ENCODE measurements at regions not wholly inside any gene's neighbourhood (a gene's known extent, or its start where the extent isn't known, plus 50 kb on each side); places are given as distances from the start of the nearest gene placed in this dataset.

DNA sequence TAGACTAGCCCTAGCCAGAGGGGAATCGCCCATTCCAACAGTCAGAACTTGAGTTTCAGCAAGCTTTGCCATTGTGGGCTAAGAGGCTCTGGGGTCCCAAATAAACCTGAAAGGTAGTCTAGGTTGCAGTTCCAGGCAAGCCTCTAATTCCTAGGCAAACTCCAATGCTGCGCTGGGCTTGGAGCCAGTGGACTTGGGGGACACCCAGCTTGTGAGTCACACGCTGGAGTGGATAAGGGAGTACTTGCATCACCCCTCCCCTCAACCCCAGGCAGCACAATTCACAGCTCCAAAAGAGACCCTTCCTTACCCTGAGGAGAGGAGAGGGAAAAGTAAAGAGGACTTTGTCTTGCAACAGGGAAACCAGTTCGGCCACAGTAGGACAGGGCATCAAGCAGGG is 105.2 kb upstream of the DPPA4 start:
- H3K27me3 ChIP-seq = no peaks in the 10 kb centered on the region
- no peak for TF ChIP-seq POLR2A (IDR thresholded peaks at IDR 0.05)
- TF ChIP-seq, protein P1, sequence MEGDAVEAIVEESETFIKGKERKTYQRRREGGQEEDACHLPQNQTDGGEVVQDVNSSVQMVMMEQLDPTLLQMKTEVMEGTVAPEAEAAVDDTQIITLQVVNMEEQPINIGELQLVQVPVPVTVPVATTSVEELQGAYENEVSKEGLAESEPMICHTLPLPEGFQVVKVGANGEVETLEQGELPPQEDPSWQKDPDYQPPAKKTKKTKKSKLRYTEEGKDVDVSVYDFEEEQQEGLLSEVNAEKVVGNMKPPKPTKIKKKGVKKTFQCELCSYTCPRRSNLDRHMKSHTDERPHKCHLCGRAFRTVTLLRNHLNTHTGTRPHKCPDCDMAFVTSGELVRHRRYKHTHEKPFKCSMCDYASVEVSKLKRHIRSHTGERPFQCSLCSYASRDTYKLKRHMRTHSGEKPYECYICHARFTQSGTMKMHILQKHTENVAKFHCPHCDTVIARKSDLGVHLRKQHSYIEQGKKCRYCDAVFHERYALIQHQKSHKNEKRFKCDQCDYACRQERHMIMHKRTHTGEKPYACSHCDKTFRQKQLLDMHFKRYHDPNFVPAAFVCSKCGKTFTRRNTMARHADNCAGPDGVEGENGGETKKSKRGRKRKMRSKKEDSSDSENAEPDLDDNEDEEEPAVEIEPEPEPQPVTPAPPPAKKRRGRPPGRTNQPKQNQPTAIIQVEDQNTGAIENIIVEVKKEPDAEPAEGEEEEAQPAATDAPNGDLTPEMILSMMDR (IDR thresholded peaks at IDR 0.05) = no peak
- H3K27ac ChIP-seq = no peak overlapping the region
- H3K4me3 ChIP-seq = no peak overlapping the region
- peaks cover 0 to 24% (median 12%) of the 10 kb centered on the region in 12 donors for H3K9me3 ChIP-seq
- intact Hi-C loops (cut with DNase I) = no loop called here
- no peaks in the 10 kb centered on the region for H3K36me3 ChIP-seq
- 71 to 86% (median 81%) methylated on average over 3 to 4 of the region's 4 CpGs for WGBS, 4 donors
- DNase-seq = no peak
- ATAC-seq = no peak
- no peaks in the 10 kb centered on the region for H3K4me1 ChIP-seq

DNA sequence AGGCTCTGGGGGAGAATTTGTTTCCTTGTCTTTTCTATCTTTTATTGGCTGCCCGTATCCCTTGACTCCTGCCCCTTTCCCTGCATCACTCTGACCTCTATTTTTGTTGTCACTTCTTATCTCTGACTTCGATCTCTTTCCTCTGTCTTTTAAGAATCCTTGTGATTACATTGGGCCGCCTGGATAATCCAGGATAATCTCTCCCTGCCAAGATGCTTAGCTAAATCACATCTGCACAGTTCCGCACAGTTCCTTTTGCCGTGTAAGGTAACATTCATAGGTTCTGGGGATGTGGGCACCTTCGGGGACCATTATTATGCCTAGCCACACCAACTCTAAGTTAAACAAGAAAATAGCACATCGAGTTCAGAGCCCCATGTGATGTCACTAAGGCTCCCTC is 103.0 kb upstream of the DPPA4 start:
- H3K27ac ChIP-seq = no peak overlapping the region
- no peaks in the 10 kb centered on the region for H3K36me3 ChIP-seq
- intact Hi-C loops (cut with DNase I) = no loop called here
- H3K4me1 ChIP-seq = no peaks in the 10 kb centered on the region
- ATAC-seq (no peak), DNase-seq (no peak)
- WGBS, 4 donors = 60 to 64% (median 62%) methylated on average over 7 of the region's 7 CpGs
- TF ChIP-seq POLR2A (IDR thresholded peaks at IDR 0.05) = no peak
- TF ChIP-seq, protein P1 (IDR thresholded peaks at IDR 0.05) = no peak
- no peaks in the 10 kb centered on the region for H3K27me3 ChIP-seq
- peaks cover 0 to 4% (median 0%) of the 10 kb centered on the region in 12 donors for H3K9me3 ChIP-seq
- H3K4me3 ChIP-seq = no peak overlapping the region

DNA sequence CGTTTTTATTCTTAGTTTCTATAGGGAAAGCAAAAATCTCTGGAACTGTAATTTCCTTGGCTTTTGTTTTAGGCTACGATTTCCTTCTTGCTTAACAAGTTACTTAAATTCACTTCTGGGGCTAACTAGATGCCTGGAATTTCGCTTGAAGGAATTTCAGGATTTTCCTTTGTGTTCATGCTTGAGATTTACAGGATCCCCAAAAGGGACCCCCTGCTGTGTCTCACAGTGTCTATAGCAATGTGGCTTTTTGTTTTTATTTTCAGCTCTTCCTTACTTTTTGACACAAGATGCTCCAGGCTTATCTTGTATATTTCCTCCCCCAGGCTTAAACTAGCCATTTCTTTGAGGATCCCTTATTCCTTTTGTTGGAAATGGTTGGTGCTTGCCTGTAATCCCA is 95.5 kb upstream of the DPPA4 start:
- no peak for ATAC-seq
- 57 to 67% (median 63%) methylated on average over 3 of the region's 3 CpGs for WGBS, 4 donors
- Histone ChIP-seq H3K27ac (no peak overlapping the region), H3K36me3 (no peaks in the 10 kb centered on the region), H3K4me1 (no peaks in the 10 kb centered on the region), H3K4me3 (no peak overlapping the region), H3K9me3 (peaks cover 0 to 1% (median 0%) of the 10 kb centered on the region in 12 donors), H3K27me3 (no peaks in the 10 kb centered on the region)
- DNase-seq = no peak
- TF ChIP-seq POLR2A (IDR thresholded peaks at IDR 0.05) = no peak
- TF ChIP-seq, protein P1 (IDR thresholded peaks at IDR 0.05) = no peak
- intact Hi-C loops (cut with DNase I) = no loop called here

DNA sequence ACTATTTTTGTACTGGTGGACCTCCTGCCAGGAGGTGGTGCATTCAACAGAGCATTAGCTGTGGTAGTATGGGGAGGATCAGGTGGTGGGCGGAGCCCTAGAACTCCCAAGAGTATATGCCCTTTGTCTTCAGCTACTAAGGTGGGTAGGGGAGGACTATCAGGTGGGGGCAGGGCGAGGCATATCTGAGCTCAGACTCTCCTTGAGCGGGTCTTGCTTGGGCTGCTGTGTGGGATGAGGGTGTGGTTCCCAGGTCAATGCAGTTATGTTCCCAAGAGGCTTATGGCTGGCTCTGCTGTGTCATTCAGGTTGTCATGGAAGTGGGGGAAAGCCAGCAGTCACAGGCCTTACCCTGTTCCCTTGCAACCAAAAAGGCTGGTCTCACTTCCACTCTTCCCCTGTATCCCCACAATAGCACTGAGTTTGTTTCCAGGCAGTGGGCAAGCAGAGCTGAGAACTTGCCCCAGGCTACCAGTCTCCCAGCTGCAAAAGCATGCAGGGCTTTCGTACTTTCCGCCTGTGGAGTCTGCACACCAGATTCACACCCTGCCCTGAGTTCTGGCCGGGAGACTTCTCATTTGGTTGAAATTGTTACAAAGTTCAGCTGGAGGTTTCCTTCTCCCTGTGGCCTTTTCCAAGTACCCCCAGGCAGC is 93.7 kb upstream of the DPPA4 start:
- no peak for ATAC-seq
- WGBS, 4 donors = 66 to 77% (median 72%) methylated on average over 5 to 6 of the region's 6 CpGs

More for the DNA sequence above, 93.7 kb upstream of the DPPA4 start:
- Histone ChIP-seq H3K9me3 (peaks cover 0 to 8% (median 0%) of the 10 kb centered on the region in 12 donors), H3K27me3 (no peaks in the 10 kb centered on the region), H3K4me1 (no peaks in the 10 kb centered on the region), H3K27ac (no peak overlapping the region), H3K36me3 (no peaks in the 10 kb centered on the region), H3K4me3 (no peak overlapping the region)
- intact Hi-C loops (cut with DNase I) = no loop called here
- no peak for DNase-seq
- no peak for TF ChIP-seq POLR2A (IDR thresholded peaks at IDR 0.05)
- TF ChIP-seq, protein P1 (IDR thresholded peaks at IDR 0.05) = no peak
